Neural cell (in vitro differentiated cells): ENCODE measurements at regions not wholly inside any gene's neighbourhood (a gene's known extent, or its start where the extent isn't known, plus 50 kb on each side); places are given as distances from the start of the nearest gene placed in this dataset.
"Not testable (repeated sequence)": the region's sequence is repeated elsewhere in the genome, so short reads cannot be mapped to it uniquely, and the experiment has no call there.

ENCODE experiments used
- H2AFZ ChIP-seq: fragments of 200-600, 300-800 bp; sonication (generic), shearing (Covaris generic); 2 replicates; pipeline ENCODE4 v1.6.0; 2014; ENCODE audit warnings: low read depth, mild to moderate bottlenecking, antibody characterized with exemption, low read length, moderate library complexity
- H3F3A ChIP-seq: fragments of 200-600 bp; shearing (Covaris generic); 2 replicates; pipeline ENCODE4 v1.6.1; 2016; ENCODE audit warnings: mild to moderate bottlenecking, moderate library complexity, mixed read lengths, antibody characterized with exemption, low read length; ENCODE audit not compliant: insufficient read depth, poor library complexity, severe bottlenecking
- H3K27ac ChIP-seq: fragments of 200-600, 300-800 bp; sonication (generic), shearing (Covaris generic); 2 replicates; pipeline ENCODE4 v1.5.1; 2014; ENCODE audit warnings: mild to moderate bottlenecking, low read length, moderate library complexity
- H3K27me3 ChIP-seq: fragments of 300-800, 200-600 bp; sonication (generic), shearing (Covaris generic); 2 replicates; pipeline ENCODE4 v1.6.0; 2014; ENCODE audit warnings: mild to moderate bottlenecking, low read depth, low read length, moderate library complexity; ENCODE audit not compliant: insufficient read depth
- H3K36me3 ChIP-seq: fragments of 300-800, 200-600 bp; sonication (generic), shearing (Covaris generic); 2 replicates; pipeline ENCODE4 v1.5.1; 2014; ENCODE audit warnings: mild to moderate bottlenecking, antibody characterized with exemption, low read length, moderate library complexity; ENCODE audit not compliant: insufficient read depth
- H3K4me2 ChIP-seq: fragments of 300-800, 200-600 bp; sonication (generic), shearing (Covaris generic); 2 replicates; pipeline ENCODE4 v1.6.0; 2014; ENCODE audit warnings: mild to moderate bottlenecking, low read length
- H3K4me3 ChIP-seq: fragments of 300-800, 200-600 bp; sonication (generic), shearing (Covaris generic); 2 replicates; pipeline ENCODE4 v1.5.1; 2014; ENCODE audit warnings: mild to moderate bottlenecking, low read length, moderate library complexity
- H3K79me2 ChIP-seq: fragments of 200-600 bp; shearing (Covaris generic); replicated peaks from 2 replicates; pipeline ENCODE4 v1.6.0; 2014; ENCODE audit warnings: mild to moderate bottlenecking, low read length, moderate library complexity; ENCODE audit not compliant: insufficient read depth
- H3K9ac ChIP-seq: fragments of 300-800, 200-600 bp; sonication (generic), shearing (Covaris generic); 2 replicates; pipeline ENCODE4 v1.6.1; 2016; ENCODE audit warnings: mild to moderate bottlenecking, low read length, mixed read lengths
- H3K9me2 ChIP-seq: fragments of 200-600 bp; shearing (Covaris generic); 2 replicates; pipeline ENCODE4 v1.6.1; 2016; ENCODE audit warnings: mild to moderate bottlenecking, low read length, mixed read lengths; ENCODE audit not compliant: insufficient read depth
- H3K9me3 ChIP-seq: fragments of 200-600, 300-800 bp; sonication (generic), shearing (Covaris generic); 2 replicates; pipeline ENCODE4 v1.6.1; 2016; ENCODE audit warnings: mild to moderate bottlenecking, mixed run types, low read length, moderate library complexity, mixed read lengths
- H4K20me1 ChIP-seq: fragments of 200-600 bp; shearing (Covaris generic); 2 replicates; pipeline ENCODE4 v1.6.1; 2016; ENCODE audit warnings: mild to moderate bottlenecking, mixed run types; ENCODE audit not compliant: insufficient read depth
- EP300 ChIP-seq: fragments of 450-650 bp; conservative IDR thresholded peaks from 2 replicates; pipeline ENCODE4 v1.6.1; 2014; ENCODE audit warnings: antibody characterized with exemption, mild to moderate bottlenecking, moderate library complexity; ENCODE audit not compliant: poor library complexity, severe bottlenecking
- EZH2 ChIP-seq: fragments of 200-600, 300-800 bp; shearing (Covaris generic), sonication (generic); IDR thresholded peaks from 2 replicates; pipeline ENCODE4 v1.6.1; 2014; ENCODE audit warnings: antibody characterized with exemption, low read length, borderline replicate concordance, mild to moderate bottlenecking; ENCODE audit not compliant: insufficient read depth, poor library complexity, severe bottlenecking
- MXI1 ChIP-seq: fragments of 450-650 bp; conservative IDR thresholded peaks from 2 replicates; pipeline ENCODE4 v1.6.1; 2014; ENCODE audit warnings: antibody characterized with exemption, mild to moderate bottlenecking; ENCODE audit not compliant: poor library complexity, severe bottlenecking
- POLR2AphosphoS5 ChIP-seq: IDR thresholded peaks from 2 replicates; pipeline ENCODE4 v1.6.1; 2012
- RAD21 ChIP-seq: fragments of 450-650 bp; conservative IDR thresholded peaks from 2 replicates; pipeline ENCODE4 v1.6.1; 2014; ENCODE audit warnings: antibody characterized with exemption, mild to moderate bottlenecking, moderate library complexity
- SMC3 ChIP-seq: fragments of 450-650 bp; conservative IDR thresholded peaks from 2 replicates; pipeline ENCODE4 v1.6.1; 2014; ENCODE audit warnings: antibody characterized with exemption, mild to moderate bottlenecking, moderate library complexity; ENCODE audit not compliant: poor library complexity
- TAF1 ChIP-seq: IDR thresholded peaks from 2 replicates; pipeline ENCODE4 v1.6.1; 2012; ENCODE audit warnings: low read depth
- TF ChIP-seq, protein P1 (sequence below): IDR thresholded peaks from 2 replicates; pipeline ENCODE4 v1.6.1; 2012; ENCODE audit warnings: borderline replicate concordance
- TF ChIP-seq, protein P2 (sequence below): fragments of 450-650 bp; IDR thresholded peaks from 2 replicates; pipeline ENCODE4 v1.5.1; 2014; ENCODE audit warnings: antibody characterized with exemption, mild to moderate bottlenecking, moderate library complexity; ENCODE audit not compliant: poor library complexity, severe bottlenecking

DNA sequence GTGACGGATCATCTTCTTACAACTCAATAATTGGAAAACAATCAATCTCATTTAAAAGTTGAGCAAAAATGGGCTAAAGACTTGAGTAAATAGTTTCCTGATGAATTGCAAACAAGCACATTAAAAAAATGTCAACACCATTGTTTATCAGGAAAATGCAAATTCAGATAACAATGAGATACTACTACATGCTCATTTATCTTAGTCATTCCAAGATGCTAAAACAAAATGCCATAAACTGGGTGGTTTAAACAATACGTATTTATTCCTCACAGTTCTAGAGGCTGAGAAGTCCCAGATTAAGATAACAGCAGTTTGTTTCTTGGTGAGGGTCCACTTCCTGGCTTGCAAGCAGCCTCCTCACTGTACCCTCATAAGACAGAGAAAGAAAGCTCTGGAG lies 359.6 kb downstream of the NR4A2 start:
- no peaks in the 10 kb centered on the region for H3K27me3 ChIP-seq
- H2AFZ ChIP-seq, result no peak overlapping the region
- H3K27ac ChIP-seq, result no peak overlapping the region
- no peak overlapping the region for H3K4me3 ChIP-seq
- no peaks in the 10 kb centered on the region for H3K79me2 ChIP-seq
- TF ChIP-seq EP300 (no peak), MXI1 (no peak), SMC3 (no peak), TAF1 (no peak), EZH2 (no peak)
- TF ChIP-seq, protein P1, sequence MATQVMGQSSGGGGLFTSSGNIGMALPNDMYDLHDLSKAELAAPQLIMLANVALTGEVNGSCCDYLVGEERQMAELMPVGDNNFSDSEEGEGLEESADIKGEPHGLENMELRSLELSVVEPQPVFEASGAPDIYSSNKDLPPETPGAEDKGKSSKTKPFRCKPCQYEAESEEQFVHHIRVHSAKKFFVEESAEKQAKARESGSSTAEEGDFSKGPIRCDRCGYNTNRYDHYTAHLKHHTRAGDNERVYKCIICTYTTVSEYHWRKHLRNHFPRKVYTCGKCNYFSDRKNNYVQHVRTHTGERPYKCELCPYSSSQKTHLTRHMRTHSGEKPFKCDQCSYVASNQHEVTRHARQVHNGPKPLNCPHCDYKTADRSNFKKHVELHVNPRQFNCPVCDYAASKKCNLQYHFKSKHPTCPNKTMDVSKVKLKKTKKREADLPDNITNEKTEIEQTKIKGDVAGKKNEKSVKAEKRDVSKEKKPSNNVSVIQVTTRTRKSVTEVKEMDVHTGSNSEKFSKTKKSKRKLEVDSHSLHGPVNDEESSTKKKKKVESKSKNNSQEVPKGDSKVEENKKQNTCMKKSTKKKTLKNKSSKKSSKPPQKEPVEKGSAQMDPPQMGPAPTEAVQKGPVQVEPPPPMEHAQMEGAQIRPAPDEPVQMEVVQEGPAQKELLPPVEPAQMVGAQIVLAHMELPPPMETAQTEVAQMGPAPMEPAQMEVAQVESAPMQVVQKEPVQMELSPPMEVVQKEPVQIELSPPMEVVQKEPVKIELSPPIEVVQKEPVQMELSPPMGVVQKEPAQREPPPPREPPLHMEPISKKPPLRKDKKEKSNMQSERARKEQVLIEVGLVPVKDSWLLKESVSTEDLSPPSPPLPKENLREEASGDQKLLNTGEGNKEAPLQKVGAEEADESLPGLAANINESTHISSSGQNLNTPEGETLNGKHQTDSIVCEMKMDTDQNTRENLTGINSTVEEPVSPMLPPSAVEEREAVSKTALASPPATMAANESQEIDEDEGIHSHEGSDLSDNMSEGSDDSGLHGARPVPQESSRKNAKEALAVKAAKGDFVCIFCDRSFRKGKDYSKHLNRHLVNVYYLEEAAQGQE, result no peak
- H3K9me3 ChIP-seq, result no peaks in the 10 kb centered on the region
- H3K9me2 ChIP-seq, result no peaks in the 10 kb centered on the region
- H3K36me3 ChIP-seq, result no peaks in the 10 kb centered on the region
- no peak overlapping the region for H3K4me2 ChIP-seq
- no peaks in the 10 kb centered on the region for H4K20me1 ChIP-seq
- H3F3A ChIP-seq, result no peaks in the 10 kb centered on the region
- no peak overlapping the region for H3K9ac ChIP-seq

DNA sequence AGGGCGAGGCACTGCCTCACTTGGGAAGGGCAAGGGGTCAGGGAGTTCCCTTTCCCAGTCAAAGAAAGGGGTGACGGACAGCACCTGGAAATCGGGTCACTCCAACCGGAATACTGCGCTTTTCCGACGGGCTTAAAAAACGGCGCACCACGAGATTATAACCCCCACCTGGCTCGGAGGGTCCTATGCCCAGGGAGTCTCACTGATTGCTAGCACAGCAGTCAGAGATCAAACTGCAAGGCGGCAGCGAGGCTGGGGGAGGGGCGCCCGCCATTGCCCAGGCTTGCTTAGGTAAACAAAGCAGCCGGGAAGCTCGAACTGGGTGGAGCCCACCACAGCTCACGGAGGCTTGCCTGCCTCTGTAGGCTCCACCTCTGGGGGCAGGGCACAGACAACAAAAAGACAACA lies 366.5 kb downstream of the NR4A2 start:
- H3K36me3 ChIP-seq, H3K27me3 ChIP-seq, H3F3A ChIP-seq, H3K79me2 ChIP-seq, H3K4me2 ChIP-seq, H3K9me2 ChIP-seq, H3K27ac ChIP-seq, H3K4me3 ChIP-seq, H3K9me3 ChIP-seq, H4K20me1 ChIP-seq, H3K9ac ChIP-seq, H2AFZ ChIP-seq: not testable (repeated sequence)

DNA sequence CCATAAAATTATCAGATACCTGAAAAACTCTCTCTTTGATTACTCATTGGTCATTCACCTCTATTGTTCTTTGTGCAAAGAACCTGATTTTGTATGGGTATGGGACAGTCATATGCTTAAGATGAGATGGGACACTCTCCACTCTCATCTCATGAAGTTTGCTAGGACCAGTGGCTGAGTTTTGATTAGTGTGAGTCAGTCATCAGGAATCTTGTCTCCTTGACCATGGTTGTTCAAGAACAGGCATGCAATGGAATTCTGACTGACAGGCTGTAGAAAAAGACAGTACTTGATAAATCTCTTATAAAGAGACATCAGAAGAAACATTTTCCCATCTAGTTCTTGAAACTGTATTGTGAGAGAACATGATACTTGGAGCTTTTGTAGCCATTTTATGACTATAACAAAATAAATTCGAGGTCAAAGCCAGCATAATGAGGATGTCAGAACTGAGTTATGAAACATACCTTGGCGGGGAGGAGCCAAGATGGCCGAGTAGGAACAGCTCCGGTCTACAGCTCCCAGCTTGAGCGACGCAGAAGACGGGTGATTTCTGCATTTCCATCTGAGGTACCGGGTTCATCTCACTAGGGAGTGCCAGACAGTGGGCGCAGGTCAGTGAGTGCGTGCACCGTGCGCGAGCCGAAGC lies 367.0 kb downstream of the NR4A2 start:
- Histone ChIP-seq H3K79me2 (no peaks in the 10 kb centered on the region), H3K4me3 (no peak overlapping the region), H2AFZ (no peak overlapping the region), H3K9me2 (no peaks in the 10 kb centered on the region), H3K36me3 (no peaks in the 10 kb centered on the region), H3K27ac (no peak overlapping the region), H3K9ac (no peak overlapping the region), H3K9me3 (no peaks in the 10 kb centered on the region), H3K27me3 (no peaks in the 10 kb centered on the region), H3K4me2 (no peak overlapping the region), H3F3A (no peaks in the 10 kb centered on the region), H4K20me1 (no peaks in the 10 kb centered on the region)
- TF ChIP-seq MXI1 (no peak), TAF1 (no peak), RAD21 (no peak), POLR2AphosphoS5 (no peak), SMC3 (no peak), EZH2 (no peak), EP300 (no peak)
- TF ChIP-seq, protein P2, sequence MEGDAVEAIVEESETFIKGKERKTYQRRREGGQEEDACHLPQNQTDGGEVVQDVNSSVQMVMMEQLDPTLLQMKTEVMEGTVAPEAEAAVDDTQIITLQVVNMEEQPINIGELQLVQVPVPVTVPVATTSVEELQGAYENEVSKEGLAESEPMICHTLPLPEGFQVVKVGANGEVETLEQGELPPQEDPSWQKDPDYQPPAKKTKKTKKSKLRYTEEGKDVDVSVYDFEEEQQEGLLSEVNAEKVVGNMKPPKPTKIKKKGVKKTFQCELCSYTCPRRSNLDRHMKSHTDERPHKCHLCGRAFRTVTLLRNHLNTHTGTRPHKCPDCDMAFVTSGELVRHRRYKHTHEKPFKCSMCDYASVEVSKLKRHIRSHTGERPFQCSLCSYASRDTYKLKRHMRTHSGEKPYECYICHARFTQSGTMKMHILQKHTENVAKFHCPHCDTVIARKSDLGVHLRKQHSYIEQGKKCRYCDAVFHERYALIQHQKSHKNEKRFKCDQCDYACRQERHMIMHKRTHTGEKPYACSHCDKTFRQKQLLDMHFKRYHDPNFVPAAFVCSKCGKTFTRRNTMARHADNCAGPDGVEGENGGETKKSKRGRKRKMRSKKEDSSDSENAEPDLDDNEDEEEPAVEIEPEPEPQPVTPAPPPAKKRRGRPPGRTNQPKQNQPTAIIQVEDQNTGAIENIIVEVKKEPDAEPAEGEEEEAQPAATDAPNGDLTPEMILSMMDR, result no peak
- TF ChIP-seq, protein P1, result no peak
